Neuronal stem cell (in vitro differentiated cells): ENCODE measurements at regions not wholly inside any gene's neighbourhood (a gene's known extent, or its start where the extent isn't known, plus 50 kb on each side); places are given as distances from the start of the nearest gene placed in this dataset.

ENCODE experiments used
- DNase-seq: peaks from one replicate; pipeline ENCODE4 v3.0.0-alpha.2; 2013; ENCODE audit warnings: low spot score
- H2AFZ ChIP-seq: one replicate; pipeline ENCODE4 v1.6.1; 2013; ENCODE audit warnings: mild to moderate bottlenecking, low read length, inconsistent platforms
- H2AK5ac ChIP-seq: 2 replicates; pipeline ENCODE4 v1.6.1; 2013; ENCODE audit warnings: low read depth, mild to moderate bottlenecking, inconsistent platforms, low read length, moderate library complexity, mixed read lengths
- H2BK120ac ChIP-seq: 2 replicates; pipeline ENCODE4 v1.6.1; 2013; ENCODE audit warnings: low read depth, mild to moderate bottlenecking, inconsistent platforms, low read length, moderate library complexity, mixed read lengths
- H2BK12ac ChIP-seq: one replicate; pipeline ENCODE4 v1.6.1; 2013; ENCODE audit warnings: low read length, inconsistent platforms
- H2BK15ac ChIP-seq: 2 replicates; pipeline ENCODE4 v1.6.1; 2013; ENCODE audit warnings: mild to moderate bottlenecking, low read length, inconsistent platforms, mixed read lengths
- H2BK5ac ChIP-seq: one replicate; pipeline ENCODE4 v1.6.1; 2013; ENCODE audit warnings: inconsistent platforms, mild to moderate bottlenecking, low read length, moderate library complexity
- H3K14ac ChIP-seq: one replicate; pipeline ENCODE4 v1.6.1; 2013; ENCODE audit warnings: low read length, inconsistent platforms
- H3K18ac ChIP-seq: 2 replicates; pipeline ENCODE4 v1.6.1; 2013; ENCODE audit warnings: low read length, inconsistent platforms
- H3K23ac ChIP-seq: 2 replicates; pipeline ENCODE4 v1.6.1; 2013; ENCODE audit warnings: low read depth, mild to moderate bottlenecking, mixed read lengths, low read length, inconsistent platforms; ENCODE audit not compliant: poor library complexity
- H3K27ac ChIP-seq: replicated peaks from 3 replicates; pipeline ENCODE4 v1.5.1; 2013; ENCODE audit warnings: low read length, inconsistent platforms
- H3K27me3 ChIP-seq, 3 experiments: 2 replicates each; pipeline ENCODE4 v1.6.1; 2013; ENCODE audit warnings: low read length in 3 of 3, mild to moderate bottlenecking in 2 of 3, inconsistent platforms in 1 of 3, low read depth in 1 of 3, mixed read lengths in 1 of 3, moderate library complexity in 1 of 3; ENCODE audit not compliant: control insufficient read depth in 3 of 3, insufficient read depth in 3 of 3
- H3K36me3 ChIP-seq, 2 donors: replicated peaks in 1 of 2; 2 replicates each; pipeline ENCODE4 v1.6.1; 2013; ENCODE audit warnings: low read length in 2 of 2; ENCODE audit not compliant: control insufficient read depth in 2 of 2, insufficient read depth in 2 of 2
- H3K4ac ChIP-seq: 2 replicates; pipeline ENCODE4 v1.6.1; 2013; ENCODE audit warnings: inconsistent platforms, mild to moderate bottlenecking, low read length, moderate library complexity
- H3K4me1 ChIP-seq, 2 donors: 1 replicate in 1 of 2; 2 replicates in 1 of 2; pipeline ENCODE4 v1.6.1; 2013; ENCODE audit warnings: low read length in 2 of 2, low read depth in 1 of 2; ENCODE audit not compliant: control insufficient read depth in 2 of 2, insufficient read depth in 1 of 2
- H3K4me2 ChIP-seq: one replicate; pipeline ENCODE4 v1.6.1; 2013; ENCODE audit warnings: mild to moderate bottlenecking, low read length, inconsistent platforms; ENCODE audit not compliant: insufficient read depth, poor library complexity, severe bottlenecking
- H3K4me3 ChIP-seq, 2 donors: 2 replicates each; pipeline ENCODE4 v1.5.1; 2013; ENCODE audit warnings: low read length in 2 of 2, mild to moderate bottlenecking in 2 of 2, inconsistent platforms in 1 of 2, moderate library complexity in 1 of 2
- H3K79me1 ChIP-seq: one replicate; pipeline ENCODE4 v1.6.1; 2013; ENCODE audit warnings: low read depth, mild to moderate bottlenecking, inconsistent platforms, low read length, moderate library complexity
- H3K9ac ChIP-seq: one replicate; pipeline ENCODE4 v1.6.1; 2013; ENCODE audit warnings: mild to moderate bottlenecking, low read depth, low read length, inconsistent platforms; ENCODE audit not compliant: poor library complexity
- H3K9me3 ChIP-seq, 2 donors: replicated peaks in 1 of 2; 2 replicates each; pipeline versions ENCODE3 to v1.6.1; 2013; ENCODE audit warnings: low read length in 2 of 2, mild to moderate bottlenecking in 2 of 2, inconsistent platforms in 1 of 2, low read depth in 1 of 2, mixed read lengths in 1 of 2, moderate library complexity in 1 of 2; ENCODE audit not compliant: control insufficient read depth in 2 of 2, insufficient read depth in 1 of 2
- H4K8ac ChIP-seq: one replicate; pipeline ENCODE4 v1.6.1; 2013; ENCODE audit warnings: low read depth, mild to moderate bottlenecking, inconsistent platforms, low read length, moderate library complexity
- H4K91ac ChIP-seq: one replicate; pipeline ENCODE4 v1.6.1; 2013; ENCODE audit warnings: low read length, low read depth, mild to moderate bottlenecking, inconsistent platforms; ENCODE audit not compliant: poor library complexity
- WGBS, 2 donors: extraction: QIAGEN DNeasy Blood & Tissue Kit; methylation state at CpG; one replicate each; pipeline ENCODE4 v1.1.7; 2013; ENCODE audit warnings: missing lambda C conversion rate in 2 of 2, mixed read lengths in 1 of 2; ENCODE audit not compliant: insufficient read length in 2 of 2, insufficient replicate concordance in 1 of 2; ENCODE audit errors: extremely low coverage in 2 of 2; 5-methylcytosine and 5-hydroxymethylcytosine counted together

GRCh38 chr6:99790679-99791078, 184.0 kb downstream of the PRDM13 start:
- Histone ChIP-seq H3K4me3 (no peak overlapping the region), H3K23ac (no peak overlapping the region), H2AK5ac (no peak overlapping the region), H3K79me1 (no peaks in the 10 kb centered on the region), H4K91ac (no peak overlapping the region), H3K9me3 (no peaks in the 10 kb centered on the region), H3K18ac (no peak overlapping the region), H2BK5ac (no peak overlapping the region), H2BK15ac (no peak overlapping the region), H2BK12ac (no peak overlapping the region), H3K14ac (no peak overlapping the region), H3K4me2 (no peak overlapping the region), H3K4ac (no peak overlapping the region), H3K4me1 (no peaks in the 10 kb centered on the region), H3K9ac (no peak overlapping the region), H2AFZ (no peak overlapping the region), H3K27me3 (peaks cover 0 to 3% (median 0%) of the 10 kb centered on the region in 3 experiments), H3K27ac (no peak overlapping the region), H4K8ac (no peak overlapping the region), H2BK120ac (no peak overlapping the region), H3K36me3 (no peaks in the 10 kb centered on the region)
- DNase-seq: no peak

DNA sequence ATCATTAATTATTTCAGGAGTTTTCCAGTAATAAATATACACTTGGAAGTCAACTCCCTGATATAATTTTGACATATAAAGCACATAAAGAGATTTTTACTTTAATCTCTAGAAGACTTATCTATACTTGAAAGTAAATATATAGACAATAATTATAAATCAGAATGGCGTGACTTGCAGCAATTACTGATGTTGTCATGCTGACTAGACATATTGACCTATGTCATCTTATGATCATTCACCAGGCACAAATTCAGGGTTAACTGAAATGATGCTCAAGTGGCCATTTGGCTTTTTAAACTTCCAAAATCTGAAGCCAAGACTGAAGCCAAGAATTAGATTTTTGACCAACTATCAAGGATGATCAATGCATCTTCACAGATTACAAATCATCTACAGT, 192.2 kb downstream of the MCHR2 start:
- H3K9me3 ChIP-seq: no peaks in the 10 kb centered on the region
- H3K79me1 ChIP-seq: no peaks in the 10 kb centered on the region
- no peaks in the 10 kb centered on the region for H3K36me3 ChIP-seq
- no peak overlapping the region for H2BK15ac ChIP-seq
- H3K27ac ChIP-seq: no peak overlapping the region
- H2AFZ ChIP-seq: no peak overlapping the region
- no peak overlapping the region for H2AK5ac ChIP-seq
- H4K8ac ChIP-seq: no peak overlapping the region
- H3K23ac ChIP-seq: no peak overlapping the region
- DNase-seq: no peak
- H3K4ac ChIP-seq: no peak overlapping the region
- H3K18ac ChIP-seq: no peak overlapping the region
- no peak overlapping the region for H2BK5ac ChIP-seq
- no peak overlapping the region for H2BK12ac ChIP-seq
- no CpG with 5 or more reads among the region's 1 CpG for WGBS, 2 donors
- no peak overlapping the region for H3K14ac ChIP-seq
- H2BK120ac ChIP-seq: no peak overlapping the region
- H4K91ac ChIP-seq: no peak overlapping the region
- no peaks in the 10 kb centered on the region for H3K4me1 ChIP-seq
- no peaks in the 10 kb centered on the region for H3K27me3 ChIP-seq
- H3K9ac ChIP-seq: no peak overlapping the region
- H3K4me2 ChIP-seq: no peak overlapping the region
- no peak overlapping the region for H3K4me3 ChIP-seq

DNA sequence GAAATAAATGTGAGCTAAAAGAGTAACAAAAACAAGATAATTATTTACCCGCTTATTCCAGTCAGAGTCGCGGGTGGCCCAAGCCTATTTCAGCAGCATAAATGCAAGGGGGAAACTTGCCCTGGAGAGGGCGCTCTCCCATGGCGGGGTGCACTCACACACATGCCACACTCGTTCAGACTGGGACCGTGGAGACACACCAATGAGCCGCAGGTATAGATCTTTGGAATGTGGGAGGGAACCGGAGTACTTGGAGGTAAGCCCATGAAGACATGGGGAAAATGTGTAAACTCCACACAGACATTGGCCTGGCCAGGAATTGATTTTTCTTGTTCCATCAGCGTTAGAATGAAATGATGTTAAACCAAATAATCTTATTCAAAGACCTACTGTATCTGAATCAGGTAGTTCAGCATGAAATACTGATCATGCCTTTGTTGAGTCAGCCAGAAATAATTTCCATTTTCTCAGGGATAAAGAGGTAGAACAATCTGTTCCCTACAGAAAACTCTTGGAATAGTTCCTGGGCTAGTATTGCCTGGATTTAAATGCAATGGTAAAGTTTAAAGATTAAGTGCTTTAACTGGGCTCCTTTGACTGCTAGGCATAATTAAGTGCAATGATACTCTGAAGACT, 191.5 kb downstream of the MCHR2 start:
- no peak overlapping the region for H2AFZ ChIP-seq
- no peaks in the 10 kb centered on the region for H3K27me3 ChIP-seq
- WGBS, 2 donors: no CpG with 5 or more reads among the region's 10 CpGs
- no peak overlapping the region for H2BK120ac ChIP-seq
- no peak overlapping the region for H4K91ac ChIP-seq
- H3K23ac ChIP-seq: no peak overlapping the region
- no peaks in the 10 kb centered on the region for H3K79me1 ChIP-seq
- H2BK5ac ChIP-seq: no peak overlapping the region
- H3K14ac ChIP-seq: no peak overlapping the region
- H3K4me2 ChIP-seq: no peak overlapping the region
- H3K4me1 ChIP-seq: no peaks in the 10 kb centered on the region
- H3K9ac ChIP-seq: no peak overlapping the region
- H3K4ac ChIP-seq: no peak overlapping the region
- no peak overlapping the region for H3K4me3 ChIP-seq
- no peak overlapping the region for H2AK5ac ChIP-seq
- H3K36me3 ChIP-seq: no peaks in the 10 kb centered on the region
- no peak overlapping the region for H3K27ac ChIP-seq
- no peaks in the 10 kb centered on the region for H3K9me3 ChIP-seq
- H2BK15ac ChIP-seq: no peak overlapping the region
- no peak overlapping the region for H4K8ac ChIP-seq
- no peak overlapping the region for H3K18ac ChIP-seq
- H2BK12ac ChIP-seq: no peak overlapping the region
- DNase-seq: no peak

- peaks cover 0 to 2% of the 10 kb centered on the region in 2 donors for H3K4me1 ChIP-seq
- no peaks in the 10 kb centered on the region for H3K36me3 ChIP-seq
- H2AK5ac ChIP-seq: no peak overlapping the region
- no peak overlapping the region for H2AFZ ChIP-seq
- no peaks in the 10 kb centered on the region for H3K27me3 ChIP-seq
- H2BK12ac ChIP-seq: no peak overlapping the region
- H3K27ac ChIP-seq: no peak overlapping the region
- H3K4ac ChIP-seq: no peak overlapping the region
- H3K79me1 ChIP-seq: no peaks in the 10 kb centered on the region
- H3K4me3 ChIP-seq: peak overlapping the region in 1 of 2 donors; percentile 24
- no CpG with 5 or more reads among the region's 2 CpGs for WGBS, 2 donors
- no peak overlapping the region for H3K14ac ChIP-seq
- H2BK120ac ChIP-seq: no peak overlapping the region
- no peak overlapping the region for H2BK15ac ChIP-seq
- no peak overlapping the region for H2BK5ac ChIP-seq
- H3K4me2 ChIP-seq: no peak overlapping the region
- H3K9ac ChIP-seq: no peak overlapping the region
- H3K18ac ChIP-seq: no peak overlapping the region
- no peak for DNase-seq
- no peak overlapping the region for H4K91ac ChIP-seq
- H4K8ac ChIP-seq: no peak overlapping the region
- H3K23ac ChIP-seq: no peak overlapping the region
- H3K9me3 ChIP-seq: no peaks in the 10 kb centered on the region
These were observed 185.0 kb downstream of the MCHR2 start for GRCh38 chr6:99808992-99809391.
